HEK293 (cell line): ENCODE measurements at regions not wholly inside any gene's neighbourhood (a gene's known extent, or its start where the extent isn't known, plus 50 kb on each side); places are given as distances from the start of the nearest gene placed in this dataset.
A peak's percentile ranks its signal among the peaks of the same experiment; 100 is the strongest.

Experiments
- FEZF1 ChIP-seq: fragments of 450-650 bp; formaldehyde crosslinking; IDR thresholded peaks from 2 replicates; pipeline ENCODE4 v1.5.1; 2016; ENCODE audit warnings: missing biosample characterization, missing genetic modification characterization
- SCRT2 ChIP-seq: fragments of 450-650 bp; formaldehyde crosslinking; IDR thresholded peaks from 2 replicates; pipeline ENCODE4 v1.5.1; 2016; ENCODE audit warnings: missing biosample characterization, missing genetic modification characterization
- TSHZ1 ChIP-seq: fragments of 450-650 bp; formaldehyde crosslinking; IDR thresholded peaks from 2 replicates; pipeline ENCODE4 v1.5.1; 2016; ENCODE audit warnings: missing biosample characterization, missing genetic modification characterization, borderline replicate concordance
- ZBTB10 ChIP-seq: fragments of 450-650 bp; formaldehyde crosslinking; IDR thresholded peaks from 2 replicates; pipeline ENCODE4 v1.5.1; 2016; ENCODE audit warnings: missing biosample characterization, missing genetic modification characterization
- ZBTB11 ChIP-seq: fragments of 450-650 bp; formaldehyde crosslinking; conservative IDR thresholded peaks from 2 replicates; pipeline ENCODE4 v1.5.1; 2016; ENCODE audit warnings: low read depth, missing biosample characterization, missing genetic modification characterization
- ZBTB20 ChIP-seq: fragments of 450-650 bp; formaldehyde crosslinking; IDR thresholded peaks from 2 replicates; pipeline ENCODE4 v1.5.1; 2016; ENCODE audit warnings: missing biosample characterization, missing genetic modification characterization
- ZBTB21 ChIP-seq: fragments of 450-650 bp; formaldehyde crosslinking; IDR thresholded peaks from 2 replicates; pipeline ENCODE4 v1.5.1; 2017; ENCODE audit warnings: missing biosample characterization, missing genetic modification characterization
- ZBTB48 ChIP-seq: fragments of 450-650 bp; formaldehyde crosslinking; IDR thresholded peaks from 2 replicates; pipeline ENCODE4 v1.5.1; 2016; ENCODE audit warnings: missing biosample characterization, missing genetic modification characterization
- ZNF112 ChIP-seq: fragments of 450-650 bp; formaldehyde crosslinking; IDR thresholded peaks from 2 replicates; pipeline ENCODE4 v1.5.0; 2017; ENCODE audit warnings: missing biosample characterization, missing genetic modification characterization
- ZNF114 ChIP-seq: fragments of 450-650 bp; formaldehyde crosslinking; IDR thresholded peaks from 2 replicates; pipeline ENCODE4 v1.5.0; 2017; ENCODE audit warnings: missing biosample characterization, missing genetic modification characterization
- ZNF121 ChIP-seq: fragments of 450-650 bp; formaldehyde crosslinking; IDR thresholded peaks from 2 replicates; pipeline ENCODE4 v1.5.1; 2016; ENCODE audit warnings: missing biosample characterization, missing genetic modification characterization
- ZNF18 ChIP-seq: fragments of 450-650 bp; formaldehyde crosslinking; IDR thresholded peaks from 2 replicates; pipeline ENCODE4 v1.5.1; 2016; ENCODE audit warnings: missing biosample characterization, missing genetic modification characterization
- ZNF223 ChIP-seq: fragments of 450-650 bp; formaldehyde crosslinking; IDR thresholded peaks from 2 replicates; pipeline ENCODE4 v1.5.1; 2016; ENCODE audit warnings: missing biosample characterization, missing genetic modification characterization
- ZNF274 ChIP-seq, 2 experiments: fragments of 200-500 bp in 1 of 2; fragments of 450-650 bp in 1 of 2; sonication (Bioruptor generic) in 1 of 2; formaldehyde crosslinking in 1 of 2; IDR thresholded peaks; 2 replicates each; pipeline versions ENCODE4 v1.5.1 to v1.6.1; 2014 to 2016; ENCODE audit warnings: borderline replicate concordance in 1 of 2, inconsistent platforms in 1 of 2, low read length in 1 of 2, missing biosample characterization in 1 of 2, missing genetic modification characterization in 1 of 2
- ZNF302 ChIP-seq: fragments of 450-650 bp; formaldehyde crosslinking; IDR thresholded peaks from 2 replicates; pipeline ENCODE4 v1.5.1; 2016; ENCODE audit warnings: missing biosample characterization, missing genetic modification characterization, low read depth
- ZNF426 ChIP-seq: fragments of 450-650 bp; formaldehyde crosslinking; IDR thresholded peaks from 2 replicates; pipeline ENCODE4 v1.5.1; 2017; ENCODE audit warnings: missing biosample characterization, missing genetic modification characterization, mild to moderate bottlenecking, inconsistent platforms, moderate library complexity
- ZNF514 ChIP-seq: fragments of 450-650 bp; formaldehyde crosslinking; IDR thresholded peaks from 2 replicates; pipeline ENCODE4 v1.5.1; 2016; ENCODE audit warnings: missing biosample characterization, missing genetic modification characterization
- ZNF544 ChIP-seq: fragments of 450-650 bp; formaldehyde crosslinking; IDR thresholded peaks from 2 replicates; pipeline ENCODE4 v1.5.0; 2017; ENCODE audit warnings: missing biosample characterization, missing genetic modification characterization
- ZNF549 ChIP-seq: fragments of 450-650 bp; IDR thresholded peaks from 2 replicates; pipeline ENCODE4 v1.5.1; 2018; ENCODE audit warnings: missing biosample characterization, missing genetic modification characterization, mild to moderate bottlenecking, inconsistent platforms, moderate library complexity
- ZNF600 ChIP-seq: fragments of 450-650 bp; formaldehyde crosslinking; IDR thresholded peaks from 2 replicates; pipeline ENCODE4 v1.5.1; 2016; ENCODE audit warnings: missing biosample characterization, missing genetic modification characterization
- ZNF843 ChIP-seq: fragments of 450-650 bp; formaldehyde crosslinking; IDR thresholded peaks from 2 replicates; pipeline ENCODE4 v1.5.1; 2016; ENCODE audit warnings: missing biosample characterization, missing genetic modification characterization
- ZXDB ChIP-seq: fragments of 450-650 bp; formaldehyde crosslinking; IDR thresholded peaks from 2 replicates; pipeline ENCODE4 v1.5.1; 2016; ENCODE audit warnings: missing biosample characterization, missing genetic modification characterization
- TF ChIP-seq, protein P1 (sequence below): fragments of 450-650 bp; formaldehyde crosslinking; IDR thresholded peaks from 2 replicates; pipeline ENCODE4 v1.5.1; 2016; ENCODE audit warnings: missing biosample characterization, missing genetic modification characterization

DNA sequence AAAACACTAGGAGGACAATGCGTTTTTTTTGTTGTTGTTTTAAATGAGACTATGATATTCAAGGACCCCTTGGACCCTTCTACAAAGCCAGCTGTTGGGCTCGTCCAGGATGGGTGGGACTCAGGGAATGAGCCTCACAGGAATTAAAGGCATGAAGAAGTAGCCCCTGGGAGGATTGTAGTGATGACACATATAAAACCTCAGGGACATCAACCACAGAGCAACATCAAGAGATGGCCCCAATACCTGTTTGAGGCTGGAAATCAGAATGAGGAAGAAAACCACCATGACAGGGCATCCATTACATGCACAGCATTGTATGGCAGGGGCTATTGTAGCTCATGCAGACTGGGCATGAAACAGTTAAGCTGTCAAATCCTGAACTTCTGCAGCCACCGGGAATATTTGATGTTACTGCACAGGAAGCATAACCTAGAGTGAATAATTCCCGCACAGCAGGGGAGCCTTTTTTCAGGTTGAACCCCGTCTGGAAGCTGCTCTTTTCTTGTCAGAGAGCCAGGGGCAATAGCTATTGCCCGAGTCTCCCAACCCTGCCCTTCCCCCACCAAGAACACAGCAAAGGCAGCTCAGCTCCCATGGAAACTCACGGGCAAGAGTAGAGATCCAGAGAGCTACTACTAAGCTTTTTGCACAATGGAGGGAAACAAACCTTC lies 140.2 kb upstream of the FGGY start (continued):
- TF ChIP-seq ZBTB11 (0 out of 2 replicates have a peak, but pooled peaks have one; percentile 17), ZNF302 (no peak), ZXDB (0 out of 2 replicates have a peak, but pooled peaks have one; percentile 20), ZNF18 (tag by site-specific recombination) (no peak), SCRT2 (no peak), ZNF112 (tag by site-specific recombination) (no peak), ZNF121 (no peak), ZBTB20 (tag by site-specific recombination) (no peak), ZNF600 (0 out of 2 replicates have a peak, but pooled peaks have one; percentile 23), ZNF514 (no peak), TSHZ1 (tag by site-specific recombination) (no peak), ZBTB48 (tag by site-specific recombination) (no peak), ZNF223 (tag by site-specific recombination) (no peak), ZNF274 (IDR thresholded peaks at IDR 0.05; ENCODE audit: low read length) (no peak), ZNF274 (tag by site-specific recombination; IDR thresholded peaks at IDR 0.05; ENCODE audit: borderline replicate concordance) (no peak), ZNF544 (tag by site-specific recombination) (no peak), ZNF426 (tag by site-specific recombination) (no peak), ZNF549 (tag by site-specific recombination) (no peak), ZNF843 (tag by site-specific recombination) (no peak), ZNF114 (tag by site-specific recombination) (no peak), ZBTB10 (tag by site-specific recombination) (no peak), ZBTB21 (tag by site-specific recombination) (no peak), FEZF1 (peak; percentile 86)
- TF ChIP-seq, protein P1, sequence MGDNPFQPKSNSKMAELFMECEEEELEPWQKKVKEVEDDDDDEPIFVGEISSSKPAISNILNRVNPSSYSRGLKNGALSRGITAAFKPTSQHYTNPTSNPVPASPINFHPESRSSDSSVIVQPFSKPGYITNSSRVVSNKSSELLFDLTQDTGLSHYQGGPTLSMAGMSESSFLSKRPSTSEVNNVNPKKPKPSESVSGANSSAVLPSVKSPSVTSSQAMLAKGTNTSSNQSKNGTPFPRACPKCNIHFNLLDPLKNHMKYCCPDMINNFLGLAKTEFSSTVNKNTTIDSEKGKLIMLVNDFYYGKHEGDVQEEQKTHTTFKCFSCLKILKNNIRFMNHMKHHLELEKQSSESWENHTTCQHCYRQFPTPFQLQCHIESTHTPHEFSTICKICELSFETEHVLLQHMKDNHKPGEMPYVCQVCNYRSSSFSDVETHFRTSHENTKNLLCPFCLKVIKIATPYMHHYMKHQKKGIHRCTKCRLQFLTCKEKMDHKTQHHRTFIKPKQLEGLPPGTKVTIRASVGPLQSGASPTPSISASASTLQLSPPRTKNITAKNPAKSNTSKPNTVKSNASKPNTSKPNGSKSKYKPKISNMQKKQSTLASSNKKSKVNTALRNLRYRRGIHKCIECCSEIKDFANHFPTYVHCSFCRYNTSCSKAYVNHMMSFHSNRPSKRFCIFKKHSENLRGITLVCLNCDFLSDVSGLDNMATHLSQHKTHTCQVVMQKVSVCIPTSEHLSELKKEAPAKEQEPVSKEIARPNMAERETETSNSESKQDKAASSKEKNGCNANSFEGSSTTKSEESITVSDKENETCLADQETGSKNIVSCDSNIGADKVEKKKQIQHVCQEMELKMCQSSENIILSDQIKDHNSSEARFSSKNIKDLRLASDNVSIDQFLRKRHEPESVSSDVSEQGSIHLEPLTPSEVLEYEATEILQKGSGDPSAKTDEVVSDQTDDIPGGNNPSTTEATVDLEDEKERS (tag by site-specific recombination), result no peak
